ENCODE measurements at regions not wholly inside any gene's neighbourhood (a gene's known extent, or its start where the extent isn't known, plus 50 kb on each side); places are given as distances from the start of the nearest gene placed in this dataset.

GRCh38 chr18:40907842-40908241 lies 1047.2 kb upstream of the PIK3C3 start:
- peak; percentile 44; the same call in 1 of the 2 replicates for TF ChIP-seq POLR2AphosphoS5 (IDR thresholded peaks at IDR 0.05; ENCODE audit: low read depth, low read length)
- TF ChIP-seq, protein P1, sequence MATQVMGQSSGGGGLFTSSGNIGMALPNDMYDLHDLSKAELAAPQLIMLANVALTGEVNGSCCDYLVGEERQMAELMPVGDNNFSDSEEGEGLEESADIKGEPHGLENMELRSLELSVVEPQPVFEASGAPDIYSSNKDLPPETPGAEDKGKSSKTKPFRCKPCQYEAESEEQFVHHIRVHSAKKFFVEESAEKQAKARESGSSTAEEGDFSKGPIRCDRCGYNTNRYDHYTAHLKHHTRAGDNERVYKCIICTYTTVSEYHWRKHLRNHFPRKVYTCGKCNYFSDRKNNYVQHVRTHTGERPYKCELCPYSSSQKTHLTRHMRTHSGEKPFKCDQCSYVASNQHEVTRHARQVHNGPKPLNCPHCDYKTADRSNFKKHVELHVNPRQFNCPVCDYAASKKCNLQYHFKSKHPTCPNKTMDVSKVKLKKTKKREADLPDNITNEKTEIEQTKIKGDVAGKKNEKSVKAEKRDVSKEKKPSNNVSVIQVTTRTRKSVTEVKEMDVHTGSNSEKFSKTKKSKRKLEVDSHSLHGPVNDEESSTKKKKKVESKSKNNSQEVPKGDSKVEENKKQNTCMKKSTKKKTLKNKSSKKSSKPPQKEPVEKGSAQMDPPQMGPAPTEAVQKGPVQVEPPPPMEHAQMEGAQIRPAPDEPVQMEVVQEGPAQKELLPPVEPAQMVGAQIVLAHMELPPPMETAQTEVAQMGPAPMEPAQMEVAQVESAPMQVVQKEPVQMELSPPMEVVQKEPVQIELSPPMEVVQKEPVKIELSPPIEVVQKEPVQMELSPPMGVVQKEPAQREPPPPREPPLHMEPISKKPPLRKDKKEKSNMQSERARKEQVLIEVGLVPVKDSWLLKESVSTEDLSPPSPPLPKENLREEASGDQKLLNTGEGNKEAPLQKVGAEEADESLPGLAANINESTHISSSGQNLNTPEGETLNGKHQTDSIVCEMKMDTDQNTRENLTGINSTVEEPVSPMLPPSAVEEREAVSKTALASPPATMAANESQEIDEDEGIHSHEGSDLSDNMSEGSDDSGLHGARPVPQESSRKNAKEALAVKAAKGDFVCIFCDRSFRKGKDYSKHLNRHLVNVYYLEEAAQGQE (IDR thresholded peaks at IDR 0.05; ENCODE audit: insufficient read depth in 1 of 2, low read depth in 2 of 2, low read length in 2 of 2) = no peak
- TF ChIP-seq SIN3A (IDR thresholded peaks at IDR 0.05; ENCODE audit: borderline replicate concordance, insufficient read depth, low read length) = no peak
- TF ChIP-seq FOXP2 (optimal IDR thresholded peaks at IDR 0.05; ENCODE audit: borderline replicate concordance, extremely low read depth, extremely low read length, insufficient read depth) = no peak

Data from PFSK-1 (cell line).